ENCODE measurements at regions not wholly inside any gene's neighbourhood (a gene's known extent, or its start where the extent isn't known, plus 50 kb on each side); places are given as distances from the start of the nearest gene placed in this dataset.

GRCh38 chr12:127327986-127328385 is 939.0 kb upstream of the TMEM132C start:
- no peak for TF ChIP-seq CTCF (IDR thresholded peaks at IDR 0.05)
- TF ChIP-seq POLR2A (IDR thresholded peaks at IDR 0.05; ENCODE audit: low read depth) = no peak
- no peak for TF ChIP-seq POLR2AphosphoS5 (IDR thresholded peaks at IDR 0.05)
- TF ChIP-seq EP300 (IDR thresholded peaks at IDR 0.05) = no peak
